ENCODE measurements at regions not wholly inside any gene's neighbourhood (a gene's known extent, or its start where the extent isn't known, plus 50 kb on each side); places are given as distances from the start of the nearest gene placed in this dataset.

DNA sequence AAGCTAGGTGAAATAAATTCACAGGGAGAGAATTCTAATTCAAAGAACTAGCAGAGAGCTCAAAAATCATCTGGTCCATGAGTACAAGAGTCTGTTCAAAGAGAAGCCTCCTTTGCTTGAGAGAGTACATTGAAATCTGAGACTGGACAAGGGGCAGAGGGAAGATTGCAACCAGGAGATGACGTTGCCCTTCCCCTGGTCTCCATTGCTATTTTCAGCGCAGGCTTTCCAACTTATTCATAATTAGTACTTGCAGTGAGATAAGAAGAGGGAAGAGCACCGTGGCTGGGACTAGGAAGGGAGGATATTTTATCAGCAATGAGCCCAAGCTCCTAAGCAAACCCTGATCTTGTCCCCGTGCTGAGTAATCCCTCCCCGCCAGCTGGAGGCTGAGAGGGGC is 251.8 kb upstream of the RORA start (continued):
- TF ChIP-seq SPI1 (IDR thresholded peaks at IDR 0.05; ENCODE audit: borderline replicate concordance, insufficient read depth, low read depth, low read length) = no peak
- no peak for TF ChIP-seq NR2C1 (IDR thresholded peaks at IDR 0.05)
- no peak for TF ChIP-seq POLR2A (IDR thresholded peaks at IDR 0.05; ENCODE audit: low read depth, low read length)

DNA sequence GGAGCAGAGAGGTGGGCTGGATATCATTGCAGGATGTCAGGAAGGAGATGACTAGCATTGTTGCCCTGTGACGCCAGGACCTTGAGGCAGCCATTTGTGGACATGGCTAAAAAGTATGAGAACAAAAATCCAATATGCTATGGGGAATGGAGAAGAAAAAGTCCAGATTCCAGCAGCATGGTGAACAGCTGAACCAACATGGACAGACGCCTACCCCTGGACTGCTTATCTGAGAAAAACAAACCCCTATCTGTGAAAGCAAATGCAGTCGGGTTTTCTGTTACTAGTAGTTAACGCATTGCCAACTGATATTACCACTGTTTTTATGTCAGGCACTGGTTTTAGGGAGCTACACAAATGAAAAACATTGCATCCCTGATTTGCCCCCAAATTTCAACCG is 251.2 kb upstream of the RORA start:
- no peak for ATAC-seq
- no peaks in the 10 kb centered on the region for H3K4me1 ChIP-seq (ENCODE audit: control insufficient read depth, insufficient read depth, low read length)
- ChIA-PET SMC1A (ENCODE audit: uncharacterized antibody, unreplicated experiment) (no interaction called here), CTCF (no interaction called here), RAD21 (ENCODE audit: unreplicated experiment) (no interaction called here), POLR2A (no interaction called here)
- intact Hi-C loops (cut with micrococcal nuclease; ENCODE audit: unreplicated experiment) = no loop called here
- WGBS (ENCODE audit: insufficient coverage, insufficient replicate concordance, low lambda C conversion rate, missing lambda C conversion rate) = 9% methylated on average over 5 of the region's 5 CpGs
- in situ Hi-C loops (cut with MboI) = no loop called here
- no peak overlapping the region for H3K9ac ChIP-seq (ENCODE audit: control insufficient read depth, insufficient read depth, low read length)
- H4K20me1 ChIP-seq (ENCODE audit: control insufficient read depth, insufficient read depth) = no peaks in the 10 kb centered on the region
- H3K79me2 ChIP-seq (ENCODE audit: control insufficient read depth, insufficient read depth, low read length) = no peaks in the 10 kb centered on the region
- H3K9me3 ChIP-seq (replicated peaks; ENCODE audit: control insufficient read depth, insufficient read depth, low read length) = no peaks in the 10 kb centered on the region
- no peak overlapping the region for H2AFZ ChIP-seq (ENCODE audit: control insufficient read depth, low read depth, low read length)
- peaks cover 0 to 4% of the 10 kb centered on the region in 2 experiments; a peak in 1 of 4 replicates for H3K27me3 ChIP-seq (replicated peaks in 1 of 2; ENCODE audit: control insufficient read depth in 2 of 2, insufficient read depth in 2 of 2, low read length in 1 of 2)
- no peak for DNase-seq (ENCODE audit: low read depth, low spot score)
- H3K4me2 ChIP-seq (ENCODE audit: control insufficient read depth, insufficient read depth) = no peak overlapping the region
- H3K4me3 ChIP-seq = no peak overlapping the region
- FAIRE-seq = no peak
- TF ChIP-seq RB1 (IDR thresholded peaks at IDR 0.05; ENCODE audit: borderline replicate concordance) (no peak), RELA (IDR thresholded peaks at IDR 0.05; ENCODE audit: borderline replicate concordance, partially characterized antibody) (no peak), MEF2B (IDR thresholded peaks at IDR 0.05; ENCODE audit: partially characterized antibody, poor library complexity, severe bottlenecking) (no peak), BMI1 (IDR thresholded peaks at IDR 0.05; ENCODE audit: borderline replicate concordance) (no peak), SIX5 (IDR thresholded peaks at IDR 0.05; ENCODE audit: low read depth, low read length, severe bottlenecking) (no peak), SMAD1 (IDR thresholded peaks at IDR 0.05; ENCODE audit: low read depth, partially characterized antibody) (no peak), ZNF217 (IDR thresholded peaks at IDR 0.05) (no peak), YBX1 (IDR thresholded peaks at IDR 0.05) (no peak), ASH2L (IDR thresholded peaks at IDR 0.05; ENCODE audit: borderline replicate concordance, low read depth) (no peak), SREBF2 (IDR thresholded peaks at IDR 0.05; ENCODE audit: low read length) (no peak), PAX5 (IDR thresholded peaks at IDR 0.05; ENCODE audit: borderline replicate concordance, low read depth, low read length) (no peak), CBX5 (IDR thresholded peaks at IDR 0.05; ENCODE audit: low read depth) (no peak), TCF3 (IDR thresholded peaks at IDR 0.05; ENCODE audit: borderline replicate concordance, insufficient read depth, low read depth, low read length) (no peak)
- TF ChIP-seq, protein P1, sequence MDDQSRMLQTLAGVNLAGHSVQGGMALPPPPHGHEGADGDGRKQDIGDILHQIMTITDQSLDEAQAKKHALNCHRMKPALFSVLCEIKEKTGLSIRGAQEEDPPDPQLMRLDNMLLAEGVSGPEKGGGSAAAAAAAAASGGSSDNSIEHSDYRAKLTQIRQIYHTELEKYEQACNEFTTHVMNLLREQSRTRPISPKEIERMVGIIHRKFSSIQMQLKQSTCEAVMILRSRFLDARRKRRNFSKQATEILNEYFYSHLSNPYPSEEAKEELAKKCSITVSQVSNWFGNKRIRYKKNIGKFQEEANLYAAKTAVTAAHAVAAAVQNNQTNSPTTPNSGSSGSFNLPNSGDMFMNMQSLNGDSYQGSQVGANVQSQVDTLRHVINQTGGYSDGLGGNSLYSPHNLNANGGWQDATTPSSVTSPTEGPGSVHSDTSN (IDR thresholded peaks at IDR 0.05; ENCODE audit: insufficient replicate concordance, low read depth, low read length) = no peak
- TF ChIP-seq, protein P2, sequence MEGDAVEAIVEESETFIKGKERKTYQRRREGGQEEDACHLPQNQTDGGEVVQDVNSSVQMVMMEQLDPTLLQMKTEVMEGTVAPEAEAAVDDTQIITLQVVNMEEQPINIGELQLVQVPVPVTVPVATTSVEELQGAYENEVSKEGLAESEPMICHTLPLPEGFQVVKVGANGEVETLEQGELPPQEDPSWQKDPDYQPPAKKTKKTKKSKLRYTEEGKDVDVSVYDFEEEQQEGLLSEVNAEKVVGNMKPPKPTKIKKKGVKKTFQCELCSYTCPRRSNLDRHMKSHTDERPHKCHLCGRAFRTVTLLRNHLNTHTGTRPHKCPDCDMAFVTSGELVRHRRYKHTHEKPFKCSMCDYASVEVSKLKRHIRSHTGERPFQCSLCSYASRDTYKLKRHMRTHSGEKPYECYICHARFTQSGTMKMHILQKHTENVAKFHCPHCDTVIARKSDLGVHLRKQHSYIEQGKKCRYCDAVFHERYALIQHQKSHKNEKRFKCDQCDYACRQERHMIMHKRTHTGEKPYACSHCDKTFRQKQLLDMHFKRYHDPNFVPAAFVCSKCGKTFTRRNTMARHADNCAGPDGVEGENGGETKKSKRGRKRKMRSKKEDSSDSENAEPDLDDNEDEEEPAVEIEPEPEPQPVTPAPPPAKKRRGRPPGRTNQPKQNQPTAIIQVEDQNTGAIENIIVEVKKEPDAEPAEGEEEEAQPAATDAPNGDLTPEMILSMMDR (IDR thresholded peaks at IDR 0.05 in 2 of 3, conservative IDR thresholded peaks at IDR 0.05 in 1 of 3; ENCODE audit: control insufficient read depth in 2 of 3, extremely low read depth in 1 of 3, insufficient read depth in 1 of 3, low read depth in 3 of 3, low read length in 3 of 3) = no peak
- TF ChIP-seq, protein P3, sequence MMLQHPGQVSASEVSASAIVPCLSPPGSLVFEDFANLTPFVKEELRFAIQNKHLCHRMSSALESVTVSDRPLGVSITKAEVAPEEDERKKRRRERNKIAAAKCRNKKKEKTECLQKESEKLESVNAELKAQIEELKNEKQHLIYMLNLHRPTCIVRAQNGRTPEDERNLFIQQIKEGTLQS (IDR thresholded peaks at IDR 0.05; ENCODE audit: borderline replicate concordance, extremely low read depth, low read depth, low read length) = no peak
- H3K36me3 ChIP-seq (ENCODE audit: control insufficient read depth in 2 of 2, insufficient read depth in 2 of 2, low read length in 1 of 2) = no peaks in the 10 kb centered on the region
- no peak overlapping the region for H3K27ac ChIP-seq (ENCODE audit: control insufficient read depth, insufficient read depth)
- BruUV-seq (replicated peaks) = no TSS peak
